ENCODE measurements at regions not wholly inside any gene's neighbourhood (a gene's known extent, or its start where the extent isn't known, plus 50 kb on each side); places are given as distances from the start of the nearest gene placed in this dataset.
"Not testable (repeated sequence)": the region's sequence is repeated elsewhere in the genome, so short reads cannot be mapped to it uniquely, and the experiment has no call there.

DNA sequence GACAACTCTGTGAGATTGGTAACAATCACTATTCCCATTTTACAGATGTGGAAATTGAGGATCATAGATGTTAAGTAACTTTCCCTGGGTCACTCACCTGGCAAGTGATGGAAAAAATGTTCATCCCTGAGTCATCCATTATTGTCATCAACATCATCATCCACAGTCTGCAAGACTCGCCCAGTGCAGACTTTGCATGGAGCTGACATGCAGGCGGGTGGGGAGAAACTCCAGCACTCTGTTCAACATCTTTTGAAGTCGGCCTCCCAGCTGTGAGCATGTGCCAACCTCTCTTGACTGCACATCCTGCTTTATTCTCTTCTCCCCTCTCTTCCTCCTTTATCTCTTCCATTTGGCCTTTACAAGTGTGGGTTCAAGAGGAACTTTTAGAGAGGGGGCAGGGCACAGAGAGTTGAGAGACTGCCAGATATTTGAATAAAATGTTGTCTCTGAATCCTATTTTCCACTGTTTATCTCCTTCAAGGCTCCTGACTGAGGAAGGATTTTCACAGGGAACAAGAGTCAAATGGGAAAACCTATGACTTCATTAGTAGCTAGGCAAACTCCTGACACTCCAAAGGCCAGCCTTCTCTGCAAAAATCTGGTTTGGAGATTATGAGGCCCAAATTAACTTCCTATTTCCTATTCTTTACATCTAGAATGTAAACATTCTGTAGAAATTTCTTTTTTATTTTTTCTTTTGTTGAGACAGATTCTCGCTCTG, 283.7 kb upstream of the PODXL start:
- FAIRE-seq: no peak
- TF ChIP-seq CTCF (IDR thresholded peaks at IDR 0.05; ENCODE audit: insufficient read depth, missing control alignments): no peak

DNA sequence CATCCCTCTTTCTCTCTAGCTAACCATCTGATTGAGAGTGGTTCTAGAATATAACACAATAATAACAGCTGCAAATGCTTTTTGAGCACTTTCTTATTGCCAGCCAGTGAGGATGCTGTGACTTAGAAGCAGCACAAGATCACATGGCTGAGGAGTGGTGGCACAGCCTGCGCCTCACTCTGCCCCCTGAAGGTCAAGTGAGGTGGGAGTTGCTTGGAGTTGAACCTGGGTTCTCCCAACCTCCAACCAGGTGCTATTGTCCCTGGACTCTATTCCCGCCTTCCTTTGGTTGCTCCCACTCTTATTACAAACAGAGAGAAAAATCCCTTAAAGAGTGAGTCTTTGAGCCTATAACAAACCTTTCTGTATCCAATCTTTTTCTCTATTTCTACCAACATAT, 280.3 kb upstream of the PODXL start:
- FAIRE-seq (no peak), DNase-seq (ENCODE audit: insufficient read length, low spot score) (no peak)
- peak; percentile 12 for TF ChIP-seq CTCF (IDR thresholded peaks at IDR 0.05; ENCODE audit: insufficient read depth, missing control alignments)

More for the DNA sequence above, 283.7 kb upstream of the PODXL start:
- DNase-seq (ENCODE audit: insufficient read length, low spot score): no peak

DNA sequence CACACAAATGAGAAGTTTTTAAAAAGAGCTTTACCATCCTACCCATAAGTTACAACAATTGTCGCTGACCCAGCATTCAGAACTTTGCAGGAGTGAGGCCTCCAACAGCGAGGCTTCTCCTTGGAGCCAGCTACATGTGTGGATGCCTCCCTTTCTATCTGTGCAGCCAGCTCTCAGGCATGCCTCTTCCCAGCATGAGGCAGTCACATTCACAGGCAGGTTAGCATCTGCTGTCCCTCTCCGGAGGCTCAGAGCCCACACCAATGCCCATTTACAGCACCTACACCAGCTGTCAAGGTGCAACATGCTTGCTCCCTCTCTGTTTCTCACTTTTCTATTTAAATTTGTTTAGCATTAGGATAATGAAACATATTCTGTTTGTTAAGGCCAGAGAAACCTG, 278.7 kb upstream of the PODXL start:
- no peak for FAIRE-seq
- TF ChIP-seq CTCF (IDR thresholded peaks at IDR 0.05; ENCODE audit: insufficient read depth, missing control alignments): no peak
- no peak for DNase-seq (ENCODE audit: insufficient read length, low spot score)

DNA sequence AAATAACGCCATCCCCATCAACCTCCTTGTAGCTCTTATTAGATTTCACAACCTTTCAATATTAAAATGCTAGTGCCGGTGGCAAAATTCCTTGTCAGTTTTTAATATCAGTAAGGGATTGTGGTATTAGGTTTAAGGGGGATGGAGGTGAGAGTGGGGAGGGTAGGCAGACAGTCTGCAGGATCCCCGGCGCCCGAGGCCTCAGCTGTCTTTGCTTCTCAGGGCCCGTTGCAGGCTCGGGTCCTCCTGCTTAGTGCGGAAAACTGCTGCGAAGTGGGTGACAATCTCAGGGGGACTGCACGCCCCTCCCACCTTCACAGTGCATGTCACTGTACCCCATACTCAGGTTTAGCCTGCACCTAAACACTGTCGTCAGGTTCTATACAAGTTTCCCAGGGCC, 274.3 kb upstream of the PODXL start:
- FAIRE-seq: no peak
- DNase-seq (ENCODE audit: insufficient read length, low spot score): no peak
- no peak for TF ChIP-seq CTCF (IDR thresholded peaks at IDR 0.05; ENCODE audit: insufficient read depth, missing control alignments)

DNA sequence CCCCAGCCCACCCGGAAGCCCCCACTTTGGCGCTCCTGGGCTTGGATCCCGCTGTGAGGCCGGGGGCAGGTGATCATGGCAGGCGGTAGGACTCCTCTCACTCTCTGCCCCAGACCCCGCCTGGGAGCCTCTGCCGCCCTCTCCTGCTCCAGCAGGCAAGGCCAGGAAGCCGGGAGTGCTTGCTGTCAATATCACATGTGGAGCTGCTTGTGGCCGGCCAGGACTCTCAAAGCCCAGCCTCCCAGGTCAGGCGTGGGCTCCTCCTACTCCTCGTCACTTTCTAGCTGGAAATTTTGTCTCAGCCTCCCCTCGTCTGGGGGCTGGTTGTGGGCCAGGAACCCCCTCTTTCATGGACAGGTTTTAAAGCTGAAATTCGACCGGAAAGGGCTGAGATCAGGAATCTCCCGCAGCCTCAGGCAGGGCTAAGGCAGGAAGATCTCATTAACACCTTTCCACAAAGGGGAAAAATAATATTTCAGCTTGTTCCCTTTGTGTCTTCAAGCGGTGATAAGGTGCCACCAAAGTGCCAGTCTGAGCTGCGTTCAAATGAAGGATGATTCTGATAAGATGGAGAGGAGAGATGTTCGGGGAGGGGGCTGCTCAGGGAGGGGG, 273.6 kb upstream of the PODXL start:
- no peak for TF ChIP-seq CTCF (IDR thresholded peaks at IDR 0.05; ENCODE audit: insufficient read depth, missing control alignments)
- FAIRE-seq: no peak
- no peak for DNase-seq (ENCODE audit: insufficient read length, low spot score)

DNA sequence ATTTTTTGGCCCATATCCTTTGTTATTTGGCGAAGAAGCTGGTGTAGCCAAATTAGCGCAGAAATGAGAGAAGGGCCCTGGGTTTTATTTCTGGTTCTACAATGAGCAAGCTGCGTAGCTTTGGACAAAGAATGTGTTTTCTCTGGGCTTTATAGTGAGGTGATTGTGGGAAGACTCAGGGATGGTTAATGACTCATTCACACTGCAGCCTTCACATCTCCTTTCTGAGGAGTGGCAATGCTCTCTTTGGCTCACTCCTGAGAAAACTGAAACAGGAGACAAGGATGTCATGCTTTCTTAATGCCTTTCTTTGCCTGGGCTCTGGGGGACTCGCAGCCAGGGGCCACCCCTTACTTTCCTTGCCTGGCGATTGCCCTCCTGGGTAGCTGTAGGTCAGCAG, 271.0 kb upstream of the PODXL start:
- FAIRE-seq: no peak
- DNase-seq (ENCODE audit: insufficient read length, low spot score): no peak
- no peak for TF ChIP-seq CTCF (IDR thresholded peaks at IDR 0.05; ENCODE audit: insufficient read depth, missing control alignments)

DNA sequence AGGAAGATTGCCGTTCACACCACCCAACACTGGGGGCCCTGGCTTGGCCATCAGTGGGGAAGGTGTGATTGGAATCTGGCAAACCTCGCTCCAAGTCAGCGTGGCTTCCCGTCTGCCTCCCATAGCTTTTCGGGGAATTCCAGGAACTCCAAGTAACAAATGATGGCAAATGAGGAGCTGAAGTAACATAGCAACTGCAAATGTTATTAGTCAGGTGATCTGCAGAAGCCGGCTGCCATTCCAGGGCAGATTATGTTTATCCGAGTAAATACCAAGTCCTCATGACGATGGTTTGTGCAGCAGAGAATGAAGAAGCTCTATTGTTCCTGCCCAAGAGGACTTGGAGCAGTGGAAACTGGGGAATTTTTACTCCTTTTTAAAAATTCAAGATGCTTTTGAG, 270.5 kb upstream of the PODXL start:
- TF ChIP-seq CTCF (IDR thresholded peaks at IDR 0.05; ENCODE audit: insufficient read depth, missing control alignments): no peak
- FAIRE-seq (no peak), DNase-seq (ENCODE audit: insufficient read length, low spot score) (no peak)

DNA sequence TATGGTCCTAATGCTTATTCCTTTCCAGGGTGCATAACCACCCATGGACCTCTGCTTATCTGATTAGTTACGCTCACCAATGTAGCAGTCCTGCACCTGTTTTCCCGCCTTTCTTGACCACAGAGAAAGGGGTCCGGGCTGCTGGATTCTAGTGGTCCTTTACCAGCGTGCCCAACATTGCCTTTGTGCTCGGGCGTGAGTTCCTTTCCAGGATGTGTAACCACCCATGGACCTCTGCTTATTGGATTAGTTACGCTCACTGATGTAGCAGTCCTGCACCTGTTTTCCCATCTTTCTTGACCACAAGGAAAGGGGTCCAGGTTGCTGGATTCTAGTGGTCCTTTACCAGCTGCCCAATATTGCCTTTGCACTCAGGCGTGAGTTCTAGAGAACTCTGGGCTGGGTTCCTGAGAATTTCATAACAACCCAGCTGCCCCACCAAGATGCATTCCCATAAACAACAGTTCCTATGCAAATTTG, 267.6 kb upstream of the PODXL start:
- DNase-seq (ENCODE audit: insufficient read length, low spot score); FAIRE-seq: not testable (repeated sequence)
